GM12891 (cell line): ENCODE measurements at regions not wholly inside any gene's neighbourhood (a gene's known extent, or its start where the extent isn't known, plus 50 kb on each side); places are given as distances from the start of the nearest gene placed in this dataset.
"Not testable (repeated sequence)": the region's sequence is repeated elsewhere in the genome, so short reads cannot be mapped to it uniquely, and the experiment has no call there.

Source experiments
- DNase-seq: peaks from one replicate; pipeline ENCODE4 v3.0.0; 2011; ENCODE audit warnings: low spot score; ENCODE audit not compliant: insufficient read length
- FAIRE-seq: peaks from 2 replicates; lab custom pipeline; 2011; peaks lifted over from hg19 to GRCh38; lab: Jason Lieb, UNC
- PAX5 ChIP-seq: IDR thresholded peaks from 2 replicates; pipeline ENCODE4 v1.6.1; 2011; ENCODE audit warnings: low read length, moderate library complexity, mild to moderate bottlenecking; ENCODE audit not compliant: insufficient read depth, severe bottlenecking
- POLR2A ChIP-seq: IDR thresholded peaks from 2 replicates; pipeline ENCODE4 v1.6.1; 2011; ENCODE audit warnings: low read depth, low read length, control low read depth
- POLR2AphosphoS5 ChIP-seq: IDR thresholded peaks from 2 replicates; pipeline ENCODE4 v1.6.1; 2011; ENCODE audit warnings: low read depth, low read length, control low read depth
- POU2F2 ChIP-seq: IDR thresholded peaks from 2 replicates; pipeline ENCODE4 v1.6.1; 2011; ENCODE audit warnings: low read depth, mild to moderate bottlenecking, control low read depth, low read length, moderate library complexity
- SPI1 ChIP-seq: IDR thresholded peaks from 2 replicates; pipeline ENCODE4 v1.6.1; 2011; ENCODE audit warnings: low read depth, low read length, control low read depth
- TAF1 ChIP-seq: IDR thresholded peaks from 2 replicates; pipeline ENCODE4 v1.6.1; 2011; ENCODE audit warnings: low read depth, low read length, control low read depth

- FAIRE-seq (no peak), DNase-seq (peak; percentile 58)
- TF ChIP-seq POLR2AphosphoS5 (no peak), PAX5 (no peak), SPI1 (no peak), POU2F2 (no peak), POLR2A (no peak), TAF1 (no peak)
Measured at GRCh38 chr4:42282081-42282901, 115.0 kb upstream of the SHISA3 start.

- TF ChIP-seq POU2F2 (no peak), POLR2AphosphoS5 (no peak), PAX5 (no peak), TAF1 (no peak), SPI1 (peak; percentile 70), POLR2A (no peak)
- DNase-seq (no peak), FAIRE-seq (no peak)
Measured at GRCh38 chr4:42284030-42284429, 113.3 kb upstream of the SHISA3 start.

GRCh38 chr4:42288876-42289275, 108.4 kb upstream of the SHISA3 start:
- DNase-seq, FAIRE-seq: not testable (repeated sequence)

GRCh38 chr4:42292192-42292591, 105.1 kb upstream of the SHISA3 start:
- not testable (repeated sequence) for FAIRE-seq, DNase-seq

- FAIRE-seq (no peak), DNase-seq (no peak)
- no peak for TF ChIP-seq POLR2A
- TF ChIP-seq TAF1: no peak
- no peak for TF ChIP-seq SPI1
- no peak for TF ChIP-seq POU2F2
- no peak for TF ChIP-seq PAX5
- TF ChIP-seq POLR2AphosphoS5: no peak
Measured at GRCh38 chr4:42293967-42294813, 103.1 kb upstream of the SHISA3 start.

- FAIRE-seq: peak; percentile 55
- DNase-seq: no peak
- TF ChIP-seq POU2F2 (no peak), POLR2AphosphoS5 (no peak), SPI1 (no peak), POLR2A (no peak), PAX5 (no peak), TAF1 (no peak)
Measured at GRCh38 chr4:42296196-42296595, 101.1 kb upstream of the SHISA3 start.

- DNase-seq: no peak
Measured at GRCh38 chr4:42302348-42302747, 94.9 kb upstream of the SHISA3 start.

GRCh38 chr4:42306221-42307109, 90.8 kb upstream of the SHISA3 start:
- no peak for DNase-seq
- no peak for TF ChIP-seq SPI1
- no peak for FAIRE-seq

More at GRCh38 chr4:42302348-42302747, 94.9 kb upstream of the SHISA3 start:
- peak; percentile 16 for FAIRE-seq
- TF ChIP-seq POLR2A (no peak), POLR2AphosphoS5 (no peak), POU2F2 (no peak), PAX5 (no peak), SPI1 (no peak), TAF1 (no peak)

GRCh38 chr4:42308247-42308646, 89.0 kb upstream of the SHISA3 start:
- no peak for DNase-seq
- FAIRE-seq: no peak
- no peak for TF ChIP-seq POLR2AphosphoS5
